GM19351 (cell line): ENCODE measurements at regions not wholly inside any gene's neighbourhood (a gene's known extent, or its start where the extent isn't known, plus 50 kb on each side); places are given as distances from the start of the nearest gene placed in this dataset.
"Not testable (repeated sequence)": the region's sequence is repeated elsewhere in the genome, so short reads cannot be mapped to it uniquely, and the experiment has no call there.

ENCODE experiments used
- ATAC-seq: cut with Tn5 transposase; IDR thresholded peaks from one replicate; pipeline ENCODE4 v1.9.1; 2021; ENCODE audit warnings: mild to moderate bottlenecking, moderate library complexity; ENCODE audit not compliant: unreplicated experiment

GRCh38 chr16:47920709-47921108 is 235.1 kb downstream of the ABCC12 start:
- ATAC-seq, result no peak

DNA sequence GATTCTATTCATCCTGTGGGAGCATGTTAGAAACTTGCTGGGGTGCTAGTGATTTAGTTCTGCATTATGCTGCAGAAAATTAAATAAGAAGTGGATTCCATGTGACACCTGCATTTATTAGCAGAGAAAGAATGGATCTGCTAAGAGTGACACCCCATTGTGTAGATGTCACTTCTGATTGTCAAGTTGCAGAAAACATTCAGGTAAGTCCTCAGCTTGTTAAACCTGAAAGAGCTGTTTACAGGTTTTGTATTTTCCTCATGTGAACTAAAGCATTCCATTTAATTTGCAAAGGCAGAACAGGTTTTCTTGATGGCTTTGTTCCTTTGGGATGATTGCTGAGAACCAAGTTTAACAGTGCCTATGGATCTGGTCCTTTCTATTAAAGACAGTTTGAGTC is 238.7 kb downstream of the ABCC12 start:
- ATAC-seq, result no peak

- ATAC-seq, result no peak
Observed at GRCh38 chr16:47916266-47916665, 239.5 kb downstream of the ABCC12 start.

DNA sequence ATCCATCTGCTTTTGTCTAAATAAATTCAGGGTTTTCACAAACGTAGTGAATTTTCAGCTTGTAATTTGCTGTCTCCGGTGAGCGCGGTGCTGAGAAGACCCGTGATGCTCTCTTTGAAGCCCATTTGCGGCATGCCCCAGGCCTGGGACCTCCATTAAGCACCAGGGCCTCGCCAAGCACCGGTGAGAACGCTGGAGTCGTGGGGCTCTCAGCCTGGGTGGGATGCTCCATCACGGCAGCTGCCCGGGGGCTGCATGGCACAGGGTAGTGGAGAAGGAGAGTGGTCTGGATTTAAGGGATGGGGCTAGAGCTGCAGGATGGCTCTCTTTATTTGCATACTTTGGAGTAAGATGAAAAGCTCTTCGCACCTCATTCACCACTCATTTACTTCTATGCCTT is 248.7 kb downstream of the ABCC12 start:
- no peak for ATAC-seq

GRCh38 chr16:47905771-47906170 is 250.0 kb downstream of the ABCC12 start:
- no peak for ATAC-seq

GRCh38 chr16:47904691-47905090 is 251.1 kb downstream of the ABCC12 start:
- no peak for ATAC-seq

- ATAC-seq, result no peak
Observed at GRCh38 chr16:47903470-47903869, 252.3 kb downstream of the ABCC12 start.

- ATAC-seq, result not testable (repeated sequence)
Observed at GRCh38 chr16:47897105-47897504, 258.7 kb downstream of the ABCC12 start.

GRCh38 chr16:47895146-47895545 is 260.6 kb downstream of the ABCC12 start:
- ATAC-seq, result no peak

DNA sequence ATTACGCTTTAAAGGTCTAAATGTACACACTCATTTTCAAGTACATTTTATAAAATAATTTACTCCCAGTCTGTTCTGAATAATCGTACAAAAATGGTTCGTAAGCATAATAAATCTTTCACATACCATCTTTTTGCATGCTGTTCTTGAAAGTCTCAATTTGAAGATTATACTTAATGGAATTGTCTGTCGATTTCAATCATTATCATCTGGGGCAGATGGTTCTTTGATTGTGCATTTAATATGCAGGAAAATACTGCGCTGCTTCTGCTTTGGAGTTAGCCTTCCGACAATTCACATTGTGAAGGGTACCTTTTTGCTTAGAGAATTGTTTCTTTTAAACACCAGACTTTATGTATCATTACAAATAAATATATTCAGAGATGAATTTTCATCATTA is 262.8 kb downstream of the ABCC12 start:
- ATAC-seq, result no peak

DNA sequence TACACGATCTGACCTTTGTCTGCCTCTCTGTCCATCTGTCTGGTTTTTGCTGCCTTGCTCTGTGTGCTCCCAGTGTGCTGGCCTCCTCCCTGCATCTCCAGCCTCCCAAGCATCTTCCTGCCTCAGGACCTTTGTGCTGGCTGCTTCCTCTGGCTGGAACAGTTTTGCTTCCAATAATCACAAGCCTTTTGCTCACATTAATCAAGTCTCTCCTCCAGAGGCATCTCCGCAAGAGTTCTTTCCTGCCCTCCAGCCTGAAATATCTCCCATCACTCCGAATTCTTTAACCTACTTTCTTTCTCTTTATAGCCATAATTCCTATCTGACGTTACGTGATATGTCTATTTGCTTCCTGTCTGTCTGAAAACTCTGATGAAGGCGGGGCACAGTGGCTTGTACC is 267.1 kb downstream of the ABCC12 start:
- ATAC-seq, result no peak

DNA sequence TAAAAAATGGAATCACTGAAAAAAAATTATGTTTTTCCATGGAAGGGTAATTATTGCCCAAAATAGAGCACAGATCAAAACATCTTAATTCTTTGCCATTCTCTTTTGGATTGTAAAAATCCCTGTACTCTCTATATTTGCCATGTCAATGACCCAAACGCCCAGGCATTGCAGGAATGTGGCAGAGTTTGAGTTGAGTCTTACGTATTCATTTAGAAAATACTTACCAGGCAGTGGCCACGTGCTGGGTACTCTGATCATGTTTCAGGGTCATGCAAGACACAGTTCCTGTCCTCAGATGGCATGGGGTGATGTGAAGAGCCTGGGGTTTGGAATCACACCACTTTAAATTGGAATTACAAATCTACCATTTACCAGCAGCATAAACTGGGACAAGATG is 267.7 kb downstream of the ABCC12 start:
- ATAC-seq, result no peak

- no peak for ATAC-seq
Observed at GRCh38 chr16:47887496-47887895, 268.3 kb downstream of the ABCC12 start.

DNA sequence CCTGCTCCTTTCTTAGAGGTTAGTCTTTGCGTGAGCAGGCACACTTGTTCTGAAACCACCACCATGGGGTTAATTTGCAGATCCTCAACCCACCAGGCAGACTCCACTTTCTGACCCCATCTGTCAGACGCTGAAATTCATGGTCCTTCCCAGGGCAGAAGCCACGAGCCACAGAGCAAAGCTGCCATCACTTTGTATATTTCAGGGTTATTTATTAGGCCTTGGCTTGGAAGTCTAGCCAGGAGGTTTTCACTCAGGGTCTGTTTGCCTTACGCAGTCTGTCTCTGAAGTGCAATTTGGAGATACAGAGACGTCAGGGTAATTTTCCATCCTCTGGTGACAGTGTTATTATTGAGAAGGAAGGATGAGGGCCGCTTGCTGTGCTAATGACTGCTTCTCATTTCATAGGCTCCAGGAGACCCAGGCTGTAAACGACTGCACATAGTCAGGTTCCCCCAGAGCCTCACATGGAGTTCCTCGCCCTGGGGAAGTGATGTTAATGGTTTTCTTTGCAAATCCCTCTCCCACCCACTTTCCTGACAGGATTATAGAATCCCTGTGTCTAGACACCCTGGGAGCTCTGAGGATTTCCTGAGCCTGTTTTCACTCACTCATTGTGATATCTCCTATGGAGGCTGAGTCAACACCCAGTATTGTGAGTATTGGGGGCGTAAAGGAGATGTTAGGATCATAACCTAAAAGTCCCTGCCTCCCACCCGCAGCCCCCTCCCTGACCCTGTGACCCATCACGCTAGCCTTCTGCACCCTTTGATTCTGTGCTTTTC is 269.0 kb downstream of the ABCC12 start:
- no peak for ATAC-seq

DNA sequence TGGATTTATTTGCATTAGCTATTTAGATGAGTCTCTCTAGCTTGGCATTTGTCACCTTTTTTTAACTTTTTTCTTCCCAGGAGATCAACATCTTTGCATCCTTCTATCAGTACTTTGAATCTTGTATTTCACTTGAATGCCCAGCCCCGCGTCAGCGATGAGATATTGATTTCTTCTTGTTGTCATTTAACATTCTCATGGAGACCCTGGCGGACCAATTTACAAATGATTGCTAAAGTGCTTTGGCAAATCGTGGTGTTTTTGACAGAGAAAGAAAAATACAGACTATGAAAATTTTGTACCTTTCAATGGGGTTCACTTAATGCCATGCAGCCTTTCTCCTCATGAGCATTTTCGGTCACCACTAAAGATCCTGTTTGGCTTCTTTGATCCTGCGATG is 269.7 kb downstream of the ABCC12 start:
- ATAC-seq, result no peak

GRCh38 chr16:47885489-47885888 is 270.3 kb downstream of the ABCC12 start:
- ATAC-seq, result no peak

DNA sequence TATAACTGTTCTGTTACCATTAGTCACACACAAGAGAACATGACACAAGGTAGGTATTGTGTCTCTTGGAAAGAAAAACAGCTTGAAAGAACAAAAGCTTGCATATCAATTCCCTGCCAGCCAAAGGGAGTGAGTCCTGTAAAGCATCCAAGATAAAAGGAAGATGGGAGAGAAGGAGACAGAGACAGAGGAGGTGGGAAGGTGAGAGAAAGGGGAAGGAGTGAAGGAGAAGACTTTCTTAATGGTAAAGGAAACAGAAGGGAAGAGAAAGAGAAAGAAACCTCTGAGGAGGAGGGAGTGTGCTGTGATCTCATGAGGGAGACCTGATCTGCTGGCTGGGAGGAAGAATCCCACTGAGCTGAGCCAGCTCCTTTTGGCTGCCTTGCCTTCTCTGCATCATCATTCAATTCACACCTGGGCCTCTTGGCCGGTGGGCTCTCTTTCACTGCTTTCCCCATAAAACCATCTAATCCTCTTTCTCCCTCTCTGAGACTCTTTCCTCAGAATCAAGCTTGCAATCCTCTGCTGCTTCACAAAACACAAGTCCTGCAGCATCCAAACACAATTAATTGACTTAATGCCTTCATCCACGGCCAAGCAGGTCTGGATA is 271.6 kb downstream of the ABCC12 start:
- no peak for ATAC-seq

DNA sequence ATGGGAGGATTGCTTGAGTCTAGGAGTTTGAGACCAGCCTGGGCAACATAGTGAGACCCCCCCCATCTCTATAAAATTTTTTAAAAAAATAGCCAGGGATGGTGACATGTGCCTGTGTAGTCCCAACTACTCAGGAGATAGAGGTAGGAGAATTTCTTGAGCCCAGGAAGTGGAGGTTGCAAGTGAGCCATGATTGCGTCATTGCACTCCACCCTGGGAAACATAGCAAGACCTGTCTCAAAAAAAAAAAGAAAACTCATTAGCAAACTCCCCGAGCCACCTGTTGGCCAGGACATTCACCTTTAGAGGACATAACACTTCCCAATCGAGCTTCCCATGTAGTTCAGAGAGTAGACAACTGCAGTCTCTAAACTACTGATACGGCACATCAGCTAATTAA is 274.2 kb downstream of the ABCC12 start:
- ATAC-seq, result no peak

DNA sequence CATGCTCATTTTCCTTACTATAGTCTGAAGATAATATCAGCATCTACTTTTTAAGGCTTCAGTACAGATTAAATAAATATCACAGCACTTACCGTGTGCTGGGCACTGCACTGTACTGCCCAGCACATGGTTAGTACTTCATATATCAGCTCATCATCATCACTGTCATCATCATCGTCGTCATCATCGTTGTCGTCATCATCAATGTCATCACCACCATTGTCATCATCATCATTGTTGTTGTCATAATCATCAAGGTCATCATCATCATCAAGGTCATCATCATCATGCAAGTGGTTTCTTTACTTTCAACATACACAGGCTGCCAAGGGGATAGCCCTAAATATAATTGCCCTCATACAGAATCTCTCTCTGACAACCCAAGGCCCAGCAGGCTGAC is 275.1 kb downstream of the ABCC12 start:
- ATAC-seq, result no peak

DNA sequence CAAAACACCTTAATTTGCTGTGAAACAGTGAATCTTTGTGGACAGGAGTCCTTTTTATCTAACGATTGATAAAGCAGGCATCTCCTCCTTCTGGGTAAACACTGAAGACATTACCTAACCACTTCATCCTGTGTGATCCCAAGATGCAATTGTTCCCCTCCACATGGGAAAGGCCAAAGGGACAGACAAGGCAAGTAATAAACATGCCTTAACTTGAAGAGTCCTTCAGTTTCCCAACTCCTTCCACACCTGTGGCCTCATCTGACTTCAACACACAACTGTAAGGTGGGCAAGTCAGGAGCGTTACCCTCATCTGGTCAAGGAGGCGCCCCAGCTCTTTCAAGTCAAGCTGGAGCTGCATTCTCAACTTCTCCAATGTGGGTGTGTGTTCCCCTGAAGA is 278.6 kb downstream of the ABCC12 start:
- no peak for ATAC-seq

- no peak for ATAC-seq
Observed at GRCh38 chr16:47876511-47876910, 279.3 kb downstream of the ABCC12 start.

DNA sequence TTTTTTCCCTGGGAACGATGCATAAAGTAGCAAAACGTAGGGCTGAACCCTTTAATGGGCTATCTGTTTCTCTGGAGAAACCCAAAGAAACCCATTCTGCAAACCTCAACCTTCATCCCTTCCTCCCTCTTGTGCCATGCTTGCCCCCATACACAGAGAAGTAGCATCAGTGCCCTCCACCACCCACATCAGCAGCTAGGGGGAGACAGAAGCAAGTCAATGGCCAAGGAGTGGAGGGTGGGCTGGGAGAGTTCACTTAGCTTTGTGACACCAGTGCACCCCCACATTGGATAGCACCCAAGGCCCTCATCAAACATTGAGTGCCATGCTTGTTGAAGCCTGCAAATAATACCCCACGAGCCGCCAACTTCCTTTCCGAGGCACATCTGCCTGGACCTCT is 282.4 kb downstream of the ABCC12 start:
- no peak for ATAC-seq

DNA sequence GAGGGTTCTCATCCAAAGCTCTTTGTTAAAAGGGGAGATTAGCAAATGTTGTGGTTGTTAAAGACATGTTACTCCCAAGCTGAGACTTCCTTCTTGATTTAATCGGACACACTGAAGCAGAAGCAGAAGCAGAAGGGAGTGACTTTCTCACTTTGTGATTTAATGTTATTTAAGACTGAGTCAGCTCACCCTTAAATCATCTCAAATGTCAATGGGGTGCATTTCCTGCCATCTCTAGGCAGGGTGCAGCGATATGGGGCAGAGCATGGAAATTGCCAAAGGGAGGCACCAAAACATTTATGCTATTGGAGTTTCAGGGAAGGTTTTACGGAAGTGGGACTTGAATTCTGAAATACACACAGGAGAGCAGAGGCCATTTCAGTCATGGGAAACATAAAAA is 283.6 kb downstream of the ABCC12 start:
- ATAC-seq, result no peak
